ENCODE measurements at regions not wholly inside any gene's neighbourhood (a gene's known extent, or its start where the extent isn't known, plus 50 kb on each side); places are given as distances from the start of the nearest gene placed in this dataset.
A peak's percentile ranks its signal among the peaks of the same experiment; 100 is the strongest.

DNA sequence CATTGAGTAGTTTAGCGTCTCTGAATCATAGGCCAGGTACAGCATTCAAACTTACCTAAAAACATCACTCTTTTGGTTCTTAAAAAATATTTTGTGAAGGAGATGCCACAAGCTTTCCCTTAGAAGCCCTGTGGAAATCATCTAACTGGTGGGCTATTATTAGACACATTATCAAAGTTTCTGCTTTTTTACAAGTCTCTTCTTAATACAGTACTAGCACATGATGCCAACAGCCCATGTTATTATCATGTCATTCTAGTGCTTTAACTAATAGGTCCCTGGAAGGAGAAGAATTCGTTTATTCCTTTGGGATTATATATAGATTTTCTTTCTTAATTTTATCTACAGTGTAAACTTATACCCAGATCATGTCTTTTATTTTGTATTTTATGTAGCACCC, 146.0 kb upstream of the PTPRK start:
- ChIA-PET CTCF (no interaction called here), POLR2A (ENCODE audit: unreplicated experiment) (no interaction called here)
- BruUV-seq (replicated peaks) = no TSS peak
- Histone ChIP-seq H4K20me1 (ENCODE audit: low read length) (no peaks in the 10 kb centered on the region), H2AFZ (ENCODE audit: low read length) (no peak overlapping the region), H3K27me3 (ENCODE audit: low read length) (no peaks in the 10 kb centered on the region), H3K4me2 (ENCODE audit: low read length) (no peak overlapping the region), H3K79me2 (ENCODE audit: low read length) (no peaks in the 10 kb centered on the region), H3F3A (ENCODE audit: low read length, unreplicated experiment) (no peaks in the 10 kb centered on the region), H3K9ac (ENCODE audit: low read length) (no peak overlapping the region), H3K36me3 (ENCODE audit: low read depth, low read length) (no peaks in the 10 kb centered on the region), H3K4me1 (ENCODE audit: insufficient read depth, low read length) (no peaks in the 10 kb centered on the region), H3K4me3 (ENCODE audit: low read length) (no peak overlapping the region), H3K9me2 (replicated peaks; ENCODE audit: low read length) (no peaks in the 10 kb centered on the region), H3K27ac (ENCODE audit: low read length) (no peak overlapping the region), H3K9me3 (ENCODE audit: low read length) (no peaks in the 10 kb centered on the region)
- DNase-seq (no peak), ATAC-seq (no peak)
- TF ChIP-seq, protein P1, sequence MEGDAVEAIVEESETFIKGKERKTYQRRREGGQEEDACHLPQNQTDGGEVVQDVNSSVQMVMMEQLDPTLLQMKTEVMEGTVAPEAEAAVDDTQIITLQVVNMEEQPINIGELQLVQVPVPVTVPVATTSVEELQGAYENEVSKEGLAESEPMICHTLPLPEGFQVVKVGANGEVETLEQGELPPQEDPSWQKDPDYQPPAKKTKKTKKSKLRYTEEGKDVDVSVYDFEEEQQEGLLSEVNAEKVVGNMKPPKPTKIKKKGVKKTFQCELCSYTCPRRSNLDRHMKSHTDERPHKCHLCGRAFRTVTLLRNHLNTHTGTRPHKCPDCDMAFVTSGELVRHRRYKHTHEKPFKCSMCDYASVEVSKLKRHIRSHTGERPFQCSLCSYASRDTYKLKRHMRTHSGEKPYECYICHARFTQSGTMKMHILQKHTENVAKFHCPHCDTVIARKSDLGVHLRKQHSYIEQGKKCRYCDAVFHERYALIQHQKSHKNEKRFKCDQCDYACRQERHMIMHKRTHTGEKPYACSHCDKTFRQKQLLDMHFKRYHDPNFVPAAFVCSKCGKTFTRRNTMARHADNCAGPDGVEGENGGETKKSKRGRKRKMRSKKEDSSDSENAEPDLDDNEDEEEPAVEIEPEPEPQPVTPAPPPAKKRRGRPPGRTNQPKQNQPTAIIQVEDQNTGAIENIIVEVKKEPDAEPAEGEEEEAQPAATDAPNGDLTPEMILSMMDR (conservative IDR thresholded peaks at IDR 0.05; ENCODE audit: low read depth, low read length) = no peak
- no peak for TF ChIP-seq EZH2phosphoT487 (IDR thresholded peaks at IDR 0.05; ENCODE audit: borderline replicate concordance, low read length)
- TF ChIP-seq EZH2 (IDR thresholded peaks at IDR 0.05; ENCODE audit: low read length, unreplicated experiment) = no peak
- intact Hi-C loops (cut with micrococcal nuclease) = no loop called here

DNA sequence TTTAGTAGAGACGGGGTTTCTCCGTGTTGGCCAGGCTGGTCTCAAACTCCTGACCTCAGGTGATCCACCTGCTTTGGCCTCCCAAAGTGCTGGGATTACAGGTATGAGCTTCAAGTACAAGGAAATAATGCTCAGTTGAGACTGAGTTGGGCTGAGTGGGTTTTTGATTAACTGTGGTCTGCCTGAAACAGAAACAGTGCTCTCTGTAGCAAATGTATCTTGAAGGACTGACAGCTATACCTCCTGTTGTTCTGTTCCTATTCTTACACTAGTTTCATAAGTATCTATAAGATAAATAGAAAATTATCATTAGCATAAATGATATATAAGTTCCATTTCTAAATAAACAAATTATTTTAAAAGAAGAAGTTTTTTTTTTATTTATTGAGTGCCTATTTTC, 142.8 kb upstream of the PTPRK start:
- Histone ChIP-seq H3F3A (ENCODE audit: low read length, unreplicated experiment) (no peaks in the 10 kb centered on the region), H3K4me2 (ENCODE audit: low read length) (no peak overlapping the region), H4K20me1 (ENCODE audit: low read length) (no peaks in the 10 kb centered on the region), H3K36me3 (ENCODE audit: low read depth, low read length) (no peaks in the 10 kb centered on the region), H3K27me3 (ENCODE audit: low read length) (no peaks in the 10 kb centered on the region), H3K79me2 (ENCODE audit: low read length) (no peaks in the 10 kb centered on the region), H3K4me1 (ENCODE audit: insufficient read depth, low read length) (peaks cover 19% of the 10 kb centered on the region), H3K9ac (ENCODE audit: low read length) (no peak overlapping the region), H3K4me3 (ENCODE audit: low read length) (no peak overlapping the region), H3K27ac (ENCODE audit: low read length) (no peak overlapping the region), H2AFZ (ENCODE audit: low read length) (no peak overlapping the region), H3K9me3 (ENCODE audit: low read length) (no peaks in the 10 kb centered on the region), H3K9me2 (replicated peaks; ENCODE audit: low read length) (no peaks in the 10 kb centered on the region)
- CTCF ChIA-PET = no interaction called here
- BruUV-seq (replicated peaks) = no TSS peak
- no peak for ATAC-seq
- intact Hi-C loops (cut with micrococcal nuclease) = no loop called here
- TF ChIP-seq, protein P1 (conservative IDR thresholded peaks at IDR 0.05; ENCODE audit: low read depth, low read length) = no peak
- TF ChIP-seq EZH2phosphoT487 (IDR thresholded peaks at IDR 0.05; ENCODE audit: borderline replicate concordance, low read length) (no peak), EZH2 (IDR thresholded peaks at IDR 0.05; ENCODE audit: low read length, unreplicated experiment) (no peak)
- POLR2A ChIA-PET (ENCODE audit: unreplicated experiment) = no interaction called here
- no peak for DNase-seq

DNA sequence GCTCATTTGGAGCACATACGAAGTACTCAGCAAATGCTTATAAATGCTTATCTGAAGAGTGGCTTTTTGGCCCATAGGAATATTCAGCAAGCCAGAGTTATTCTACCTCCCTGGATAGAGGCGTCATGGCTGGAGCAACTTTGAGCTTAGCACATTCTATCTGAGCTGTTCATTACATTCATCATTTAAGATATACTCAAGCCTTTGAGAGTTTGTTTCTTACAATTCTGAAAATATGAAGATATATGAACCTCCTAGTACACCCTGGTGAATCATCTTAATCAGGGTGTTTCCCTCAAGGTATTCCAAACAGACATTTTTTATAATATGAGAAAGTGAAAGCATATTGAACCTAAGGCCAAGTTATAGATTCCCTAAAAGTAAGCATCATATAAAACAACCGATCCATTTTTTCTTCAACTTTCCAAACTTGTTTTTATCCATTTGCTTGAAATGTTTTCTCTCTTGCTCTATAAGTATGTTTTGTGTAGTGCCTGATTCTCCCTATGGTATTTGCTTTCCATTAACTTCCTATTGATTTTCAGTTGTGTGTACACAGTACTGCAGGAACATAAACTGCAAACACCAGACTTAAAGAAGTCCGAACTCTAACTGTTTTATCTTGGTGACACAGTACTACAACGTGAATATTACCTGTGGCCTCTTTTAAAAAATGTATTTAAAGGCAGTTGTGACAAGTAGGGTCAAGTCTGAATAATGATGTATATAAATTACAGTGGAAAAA, 139.7 kb upstream of the PTPRK start:
- H3K4me1 ChIP-seq (ENCODE audit: insufficient read depth, low read length) = peaks cover 37% of the 10 kb centered on the region
- H3K27ac ChIP-seq (ENCODE audit: low read length) = peak overlapping the region; percentile 21
- H3K4me2 ChIP-seq (ENCODE audit: low read length) = peak overlapping the region; percentile 76
- no peaks in the 10 kb centered on the region for H3F3A ChIP-seq (ENCODE audit: low read length, unreplicated experiment)
- no peak overlapping the region for H3K9ac ChIP-seq (ENCODE audit: low read length)
- TF ChIP-seq EZH2 (IDR thresholded peaks at IDR 0.05; ENCODE audit: low read length, unreplicated experiment) (no peak), EZH2phosphoT487 (IDR thresholded peaks at IDR 0.05; ENCODE audit: borderline replicate concordance, low read length) (no peak)
- TF ChIP-seq, protein P1 (conservative IDR thresholded peaks at IDR 0.05; ENCODE audit: low read depth, low read length) = no peak
- H3K36me3 ChIP-seq (ENCODE audit: low read depth, low read length) = no peaks in the 10 kb centered on the region
- ChIA-PET CTCF (no interaction called here), POLR2A (ENCODE audit: unreplicated experiment) (no interaction called here)
- no peaks in the 10 kb centered on the region for H3K9me3 ChIP-seq (ENCODE audit: low read length)
- H3K27me3 ChIP-seq (ENCODE audit: low read length) = no peaks in the 10 kb centered on the region
- H2AFZ ChIP-seq (ENCODE audit: low read length) = peak overlapping the region; percentile 46
- no peaks in the 10 kb centered on the region for H4K20me1 ChIP-seq (ENCODE audit: low read length)
- ATAC-seq (peak; percentile 48), DNase-seq (peak; percentile 40)
- no TSS peak for BruUV-seq (replicated peaks)
- peak overlapping the region; percentile 45 for H3K4me3 ChIP-seq (ENCODE audit: low read length)
- H3K79me2 ChIP-seq (ENCODE audit: low read length) = no peaks in the 10 kb centered on the region
- intact Hi-C loops (cut with micrococcal nuclease) = loop anchor here (1.0 to 5.0 kb wide), 4 partner anchors 61 to 139 kb away; partner anchors contain the start of gene PTPRK
- no peaks in the 10 kb centered on the region for H3K9me2 ChIP-seq (replicated peaks; ENCODE audit: low read length)
